Gastrocnemius medialis (tissue), 4 donors: ENCODE measurements at regions not wholly inside any gene's neighbourhood (a gene's known extent, or its start where the extent isn't known, plus 50 kb on each side); places are given as distances from the start of the nearest gene placed in this dataset.

Experiments
- ATAC-seq, 2 donors: fragments of 150-250 bp; one replicate each; pipeline ENCODE4 v1.9.1; 2016
- DNase-seq, 2 donors: peaks; one replicate each; pipeline ENCODE4 v3.0.0-alpha.2; 2019
- H3K27ac ChIP-seq, 4 donors: fragments of 200-600 bp; sonication (generic); 1 replicate in 1 of 4; 2 replicates in 3 of 4; pipeline ENCODE4 v1.5.1; 2016 to 2018; ENCODE audit warnings: mild to moderate bottlenecking in 2 of 4, moderate library complexity in 1 of 4
- H3K27me3 ChIP-seq, 3 donors: fragments of 200-600 bp; sonication (generic) in 2 of 3; 1 replicate in 1 of 3; 2 replicates in 2 of 3; pipeline versions ENCODE4 v1.5.1 to v1.6.0; 2016 to 2019; ENCODE audit warnings: mild to moderate bottlenecking in 1 of 3, moderate library complexity in 1 of 3
- H3K36me3 ChIP-seq, 2 donors: fragments of 200-600 bp; sonication (generic) in 1 of 2; one replicate each; pipeline ENCODE4 v1.5.1; 2017 to 2018
- H3K4me1 ChIP-seq, 2 donors: fragments of 200-600 bp; sonication (generic) in 1 of 2; one replicate each; pipeline ENCODE4 v1.5.1; 2016 to 2017; ENCODE audit warnings: mild to moderate bottlenecking in 2 of 2
- H3K4me3 ChIP-seq, 4 donors: fragments of 200-600 bp; sonication (generic) in 3 of 4; 1 replicate in 1 of 4; 2 replicates in 3 of 4; pipeline ENCODE4 v1.5.1; 2016 to 2019; ENCODE audit warnings: mild to moderate bottlenecking in 2 of 4
- H3K9me3 ChIP-seq, 3 donors: fragments of 200-600 bp; sonication (generic) in 2 of 3; 1 replicate in 1 of 3; 2 replicates in 2 of 3; pipeline ENCODE4 v1.5.1; 2016 to 2019
- CTCF ChIP-seq, 5 experiments: fragments of 450-650 bp in 3 of 5; fragments of 200-600 bp in 2 of 5; sonication (generic) in 2 of 5; IDR thresholded peaks in 4 of 5; conservative IDR thresholded peaks in 1 of 5; 1 replicate in 4 of 5; 2 replicates in 1 of 5; pipeline ENCODE4 v1.5.1; 2016 to 2019; ENCODE audit warnings: antibody characterized with exemption in 5 of 5, mild to moderate bottlenecking in 3 of 5, moderate library complexity in 3 of 5
- POLR2A ChIP-seq, 2 donors: fragments of 450-650 bp; IDR thresholded peaks; one replicate each; pipeline ENCODE4 v1.6.1; 2017; ENCODE audit warnings: antibody characterized with exemption in 2 of 2, mild to moderate bottlenecking in 2 of 2, moderate library complexity in 2 of 2
- in situ Hi-C, 4 donors: fragments of 200-750 bp; cut with MboI; loops; one replicate each; pipeline versions ENCODE4 v1.15.0 to v1.8.0; 2017; ENCODE audit warnings: low sequenced_read_pairs in 4 of 4
- intact Hi-C: fragments of 100-400 bp; cut with DNase I; formaldehyde crosslinking; loops from one replicate; pipeline ENCODE4 v1.15.1; 2023; ENCODE audit warnings: low total_unique reads

GRCh38 chr1:18552631-18553030 lies 71.9 kb downstream of the KLHDC7A start:
- no peaks in the 10 kb centered on the region for H3K4me1 ChIP-seq
- ATAC-seq (no peak), DNase-seq (no peak)
- no peaks in the 10 kb centered on the region for H3K9me3 ChIP-seq
- TF ChIP-seq POLR2A (IDR thresholded peaks at IDR 0.05) (no peak), CTCF (IDR thresholded peaks at IDR 0.05 in 4 of 5, conservative IDR thresholded peaks at IDR 0.05 in 1 of 5) (no peak)
- no peak overlapping the region for H3K27ac ChIP-seq
- in situ Hi-C loops (no loop called here), intact Hi-C loops (no loop called here)
- H3K36me3 ChIP-seq = no peaks in the 10 kb centered on the region
- H3K27me3 ChIP-seq = peaks cover 17 to 27% (median 20%) of the 10 kb centered on the region in 3 donors
- no peak overlapping the region for H3K4me3 ChIP-seq

GRCh38 chr1:18553388-18553787 lies 72.7 kb downstream of the KLHDC7A start:
- Histone ChIP-seq H3K27ac (no peak overlapping the region), H3K27me3 (peaks cover 25 to 34% (median 27%) of the 10 kb centered on the region in 3 donors), H3K4me1 (no peaks in the 10 kb centered on the region), H3K36me3 (no peaks in the 10 kb centered on the region), H3K9me3 (no peaks in the 10 kb centered on the region), H3K4me3 (no peak overlapping the region)
- intact Hi-C loops (no loop called here), in situ Hi-C loops (no loop called here)
- TF ChIP-seq POLR2A (IDR thresholded peaks at IDR 0.05) (no peak), CTCF (IDR thresholded peaks at IDR 0.05 in 4 of 5, conservative IDR thresholded peaks at IDR 0.05 in 1 of 5) (no peak)
- no peak for DNase-seq
- ATAC-seq = no peak

GRCh38 chr1:18554099-18554498 lies 73.4 kb downstream of the KLHDC7A start:
- H3K9me3 ChIP-seq = no peaks in the 10 kb centered on the region
- intact Hi-C loops (no loop called here), in situ Hi-C loops (no loop called here)
- no peak overlapping the region for H3K27ac ChIP-seq
- DNase-seq = no peak
- no peaks in the 10 kb centered on the region for H3K36me3 ChIP-seq
- peaks cover 32 to 40% (median 34%) of the 10 kb centered on the region in 3 donors for H3K27me3 ChIP-seq
- ATAC-seq = no peak
- H3K4me3 ChIP-seq = no peak overlapping the region
- TF ChIP-seq POLR2A (IDR thresholded peaks at IDR 0.05) (no peak), CTCF (IDR thresholded peaks at IDR 0.05 in 4 of 5, conservative IDR thresholded peaks at IDR 0.05 in 1 of 5) (no peak)
- no peaks in the 10 kb centered on the region for H3K4me1 ChIP-seq

- DNase-seq (no peak), ATAC-seq (no peak)
- Histone ChIP-seq H3K9me3 (no peaks in the 10 kb centered on the region), H3K36me3 (no peaks in the 10 kb centered on the region), H3K27ac (no peak overlapping the region), H3K27me3 (peaks cover 34 to 42% (median 36%) of the 10 kb centered on the region in 3 donors), H3K4me3 (no peak overlapping the region), H3K4me1 (no peaks in the 10 kb centered on the region)
- intact Hi-C loops = no loop called here
- no peak for TF ChIP-seq POLR2A (IDR thresholded peaks at IDR 0.05)
- in situ Hi-C loops = no loop called here
Observed at GRCh38 chr1:18554597-18554996, 73.9 kb downstream of the KLHDC7A start.

- Histone ChIP-seq H3K4me1 (no peaks in the 10 kb centered on the region), H3K9me3 (no peaks in the 10 kb centered on the region), H3K27me3 (peaks cover 34 to 41% (median 36%) of the 10 kb centered on the region in 3 donors), H3K4me3 (no peak overlapping the region), H3K36me3 (no peaks in the 10 kb centered on the region), H3K27ac (no peak overlapping the region)
- intact Hi-C loops (no loop called here), in situ Hi-C loops (no loop called here)
- TF ChIP-seq POLR2A (IDR thresholded peaks at IDR 0.05) (no peak), CTCF (IDR thresholded peaks at IDR 0.05 in 4 of 5, conservative IDR thresholded peaks at IDR 0.05 in 1 of 5) (no peak)
- no peak for DNase-seq
- ATAC-seq = no peak
Observed at GRCh38 chr1:18555036-18555435, 74.3 kb downstream of the KLHDC7A start.
